CD4-positive, alpha-beta T cell treated with Interleukin-17A for 1 hour (primary cell): ENCODE measurements at regions not wholly inside any gene's neighbourhood (a gene's known extent, or its start where the extent isn't known, plus 50 kb on each side); places are given as distances from the start of the nearest gene placed in this dataset.
"Not testable (repeated sequence)": the region's sequence is repeated elsewhere in the genome, so short reads cannot be mapped to it uniquely, and the experiment has no call there.

Experiments
- DNase-seq: peaks from one replicate; pipeline ENCODE4 v3.0.0-alpha.2; 2020

DNA sequence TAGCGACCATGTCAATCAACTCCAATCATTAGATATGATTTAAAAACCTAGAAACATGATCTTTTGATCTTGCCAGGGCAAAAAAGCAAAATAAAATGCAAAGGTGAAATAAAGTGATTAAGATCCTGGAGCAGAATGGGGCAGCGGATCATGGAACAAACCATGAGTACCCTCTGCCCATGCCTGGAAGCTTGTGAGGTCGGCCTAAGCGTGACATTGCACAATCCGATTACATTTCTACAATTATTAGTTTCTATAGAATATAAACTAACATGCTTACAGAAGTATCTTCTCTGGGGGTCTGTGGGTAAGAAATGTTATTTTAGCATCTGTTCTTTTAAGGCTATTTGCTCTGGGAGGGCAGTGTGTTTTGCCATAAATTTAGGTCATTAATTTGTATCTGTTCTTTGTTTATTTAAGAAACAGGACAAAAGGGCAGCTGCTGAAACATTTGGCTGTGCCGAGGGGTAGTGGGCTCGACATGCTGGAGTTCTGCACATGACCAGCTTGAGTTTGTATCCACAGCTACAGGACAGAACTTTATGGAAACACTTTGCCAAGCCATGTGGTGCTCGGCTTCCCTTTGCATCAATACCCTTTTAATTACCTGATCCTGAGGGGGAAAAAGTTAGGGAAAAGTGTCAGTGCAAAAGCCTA lies 55.9 kb downstream of the ZBTB18 start:
- DNase-seq: no peak

DNA sequence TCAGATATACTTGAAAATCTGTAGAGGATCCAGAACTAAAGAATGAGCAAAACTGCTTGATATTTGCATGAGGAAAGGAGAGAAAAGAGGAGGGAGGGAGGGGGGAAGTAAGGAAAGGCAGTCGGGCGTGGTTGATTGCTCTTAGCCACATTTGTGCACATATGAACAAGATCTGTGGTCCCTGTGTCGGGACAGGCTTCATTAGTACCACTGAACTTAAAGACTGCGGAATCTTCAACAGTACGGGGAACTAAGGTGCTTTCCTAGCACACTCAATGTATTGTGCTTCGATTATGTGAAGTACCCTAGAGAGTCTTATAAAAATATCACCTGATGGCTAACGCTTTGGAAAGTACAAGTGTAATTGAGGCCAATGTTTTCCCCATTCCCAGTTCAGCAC lies 59.9 kb downstream of the ZBTB18 start:
- no peak for DNase-seq

DNA sequence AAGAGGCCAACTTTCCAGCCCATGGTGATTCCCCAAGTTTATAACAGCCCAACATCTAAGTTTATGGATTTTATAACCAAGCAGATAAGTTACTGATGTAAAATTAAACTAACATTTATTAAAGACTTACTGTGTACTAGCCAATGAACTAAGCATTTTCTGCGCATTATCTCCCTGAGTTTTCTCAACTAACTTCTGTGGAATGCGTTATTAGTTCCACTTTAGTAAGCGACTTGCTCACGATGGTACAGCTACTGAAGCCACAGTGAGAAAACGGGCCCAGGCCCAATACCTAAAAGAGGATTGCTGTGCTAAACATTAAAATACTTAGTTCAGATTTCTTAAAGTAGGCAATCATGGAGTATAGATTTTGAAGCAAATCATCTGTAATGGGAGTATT lies 61.0 kb downstream of the ZBTB18 start:
- DNase-seq: no peak

DNA sequence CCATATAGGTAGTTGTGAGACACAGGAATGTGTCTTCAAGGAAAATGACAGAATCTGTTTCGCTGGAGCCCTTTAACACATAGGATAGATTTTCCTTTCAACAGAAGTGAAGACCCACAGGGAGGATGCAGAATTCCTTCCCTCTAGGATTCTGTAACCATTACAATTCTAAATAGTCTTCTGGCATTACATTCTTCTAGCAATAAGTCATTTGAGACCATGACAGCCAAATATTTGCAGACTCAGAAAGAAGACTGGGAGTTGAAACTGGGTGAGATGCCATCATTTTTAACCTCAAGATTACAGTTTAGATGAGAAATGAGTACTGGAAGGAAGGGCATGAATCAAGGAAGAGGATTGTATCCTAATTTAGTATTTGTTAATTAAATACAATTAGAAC lies 61.6 kb downstream of the ZBTB18 start:
- DNase-seq: no peak

DNA sequence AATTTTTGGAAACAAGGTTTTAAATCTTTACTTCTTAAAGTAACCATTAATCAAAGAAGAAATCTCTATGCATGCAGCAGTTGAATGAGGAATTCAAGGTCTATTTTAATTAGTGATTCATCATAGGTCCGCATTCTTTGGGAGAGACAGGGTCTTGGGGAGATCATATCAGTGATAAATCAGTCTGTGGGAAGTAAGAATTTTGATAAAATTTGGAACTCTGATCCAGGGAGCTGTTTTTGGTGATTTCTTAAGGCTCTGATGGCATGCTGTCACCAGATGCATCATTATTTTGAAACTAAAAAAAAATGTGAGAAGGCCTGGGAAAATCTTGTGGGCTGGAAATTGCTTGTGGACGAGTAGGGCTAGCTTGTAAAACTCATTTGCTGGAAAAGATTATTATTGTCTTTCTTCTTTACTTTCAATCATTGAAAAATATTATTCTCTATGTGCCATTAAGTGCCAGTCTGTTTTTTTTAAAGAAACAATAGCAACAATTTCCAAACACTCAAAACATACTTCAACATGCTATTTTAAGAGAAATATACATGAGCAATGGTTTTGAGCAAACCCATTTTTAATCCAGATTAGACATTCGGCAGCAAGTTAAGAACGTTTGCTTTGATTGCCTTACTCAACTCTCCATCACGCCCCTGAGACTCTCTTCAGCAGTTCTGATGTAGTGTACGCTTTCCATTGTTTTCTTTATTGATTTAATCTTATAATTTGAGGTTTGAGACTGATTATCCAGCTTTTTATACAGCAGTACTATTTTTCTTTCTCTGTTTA lies 62.6 kb downstream of the ZBTB18 start:
- no peak for DNase-seq

DNA sequence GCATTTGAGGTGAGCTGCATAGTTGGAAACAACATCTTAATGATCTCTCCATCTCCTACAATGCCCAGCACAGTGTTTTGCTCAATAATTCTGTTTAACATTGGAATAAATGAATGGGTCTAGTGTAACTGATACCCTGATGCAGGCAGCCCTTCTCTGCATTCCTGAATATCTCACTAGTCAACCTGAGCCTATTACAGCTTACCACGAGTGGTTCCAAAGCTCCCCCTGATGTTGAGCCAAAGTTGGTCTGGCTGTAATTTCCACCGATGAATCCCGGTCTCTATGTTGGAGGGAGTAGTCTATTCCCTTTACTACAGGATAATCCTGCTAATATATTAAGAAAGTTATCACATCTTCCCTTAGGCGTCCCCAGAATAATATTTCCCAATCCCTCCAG lies 63.8 kb downstream of the ZBTB18 start:
- no peak for DNase-seq

DNA sequence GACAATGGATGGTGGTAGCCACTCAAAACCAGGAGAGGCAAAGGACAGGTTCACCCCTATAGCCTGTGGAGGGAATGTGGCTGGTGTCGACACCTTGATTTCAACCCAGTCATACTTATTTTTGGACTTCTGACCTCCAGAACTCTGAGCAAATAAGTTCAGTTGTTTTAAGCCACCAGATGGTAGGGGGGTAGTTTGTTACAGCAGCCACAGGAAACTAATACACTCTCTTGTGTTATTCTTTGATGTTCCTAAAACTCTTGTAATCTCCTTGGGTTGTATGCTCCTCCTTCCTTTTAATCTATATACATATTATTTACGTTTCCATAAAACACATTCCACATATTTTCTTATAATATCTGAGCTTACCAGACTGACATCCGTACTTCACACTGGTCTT lies 65.9 kb downstream of the ZBTB18 start:
- no peak for DNase-seq

DNA sequence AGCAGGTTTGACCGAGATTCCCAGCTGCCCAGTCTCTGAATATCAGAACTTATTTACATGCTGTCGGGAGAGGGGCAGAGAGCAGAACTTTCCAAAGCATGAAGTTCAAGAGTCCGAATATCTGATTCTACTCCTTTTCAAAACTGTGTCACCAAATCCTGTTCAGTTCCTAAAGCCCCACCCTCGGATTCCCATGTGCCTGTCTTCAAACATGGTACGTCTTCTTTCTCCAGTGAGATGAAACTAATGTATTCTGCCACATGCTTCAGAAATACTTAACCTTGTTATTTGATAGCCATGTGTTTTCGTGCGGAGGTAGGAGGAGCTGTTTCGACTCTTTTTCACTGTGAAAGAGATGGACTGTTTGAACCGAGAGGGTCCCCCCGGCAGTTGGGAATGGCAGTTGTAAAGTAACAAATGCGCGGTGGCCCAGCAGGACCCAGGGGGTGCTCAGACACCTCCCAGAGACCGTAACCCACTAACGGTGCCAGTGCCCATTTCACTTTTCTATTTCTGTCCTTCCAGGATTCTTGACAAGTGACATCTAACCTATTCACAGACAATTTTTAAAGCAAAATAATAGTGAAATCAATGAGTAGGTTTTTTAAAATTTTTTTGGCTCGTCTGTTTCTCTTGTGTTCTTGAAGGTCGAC lies 67.2 kb downstream of the ZBTB18 start:
- DNase-seq: no peak

DNA sequence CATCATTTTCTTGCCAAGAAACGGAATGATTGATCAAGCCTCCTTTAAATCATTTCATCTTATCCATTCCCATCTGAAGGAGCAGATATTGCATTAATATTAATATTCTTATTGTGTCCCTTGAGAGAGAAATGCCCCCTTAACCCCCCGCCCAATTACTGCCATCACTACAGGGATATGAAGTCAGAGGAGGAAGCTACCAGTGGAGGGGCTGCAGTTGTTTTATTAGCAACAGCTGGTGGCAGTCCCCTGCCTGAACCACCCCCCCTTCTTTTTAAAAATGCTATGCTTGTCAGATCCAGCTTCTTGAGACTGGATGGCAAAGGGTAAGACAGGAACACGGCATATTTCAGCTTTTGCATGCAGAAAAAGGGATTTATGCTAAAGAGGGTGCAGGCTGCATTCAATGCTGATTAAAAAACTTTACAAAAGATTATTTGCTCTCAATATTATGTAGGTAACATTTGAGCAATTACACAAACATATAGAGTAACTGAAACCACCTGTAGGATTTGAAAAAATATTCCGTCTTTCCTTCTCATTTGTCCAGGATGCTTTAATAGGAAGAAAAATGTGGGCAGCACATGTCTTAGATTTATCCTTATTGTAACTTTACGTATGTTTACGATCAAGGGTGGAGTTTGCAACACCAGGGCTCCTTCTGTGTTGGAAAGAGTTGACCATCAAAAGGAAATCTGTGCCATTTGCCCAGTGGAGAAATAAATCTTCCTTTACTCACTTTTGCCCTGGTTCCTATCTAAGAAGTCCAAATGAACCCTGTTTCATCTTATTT lies 77.7 kb downstream of the ZBTB18 start:
- DNase-seq: no peak

DNA sequence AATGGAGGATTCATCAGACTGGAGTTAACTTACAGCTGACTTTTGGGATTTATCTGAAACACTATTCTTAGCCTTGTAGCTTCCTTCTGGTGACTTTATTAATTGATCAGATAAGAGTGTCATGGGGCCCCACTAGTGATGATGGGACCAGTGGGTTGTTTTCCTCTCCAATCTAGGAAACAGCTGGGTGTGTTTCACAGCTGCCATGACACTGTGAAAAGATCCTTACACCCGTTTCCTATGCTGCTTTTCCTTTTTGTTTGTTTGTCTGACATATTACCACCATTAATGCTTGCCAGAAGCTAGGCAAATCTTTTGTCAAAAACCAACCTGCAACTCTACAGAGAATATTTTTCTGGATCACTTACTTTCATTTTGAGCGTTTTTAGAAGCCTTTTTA lies 86.2 kb downstream of the ZBTB18 start:
- no peak for DNase-seq

DNA sequence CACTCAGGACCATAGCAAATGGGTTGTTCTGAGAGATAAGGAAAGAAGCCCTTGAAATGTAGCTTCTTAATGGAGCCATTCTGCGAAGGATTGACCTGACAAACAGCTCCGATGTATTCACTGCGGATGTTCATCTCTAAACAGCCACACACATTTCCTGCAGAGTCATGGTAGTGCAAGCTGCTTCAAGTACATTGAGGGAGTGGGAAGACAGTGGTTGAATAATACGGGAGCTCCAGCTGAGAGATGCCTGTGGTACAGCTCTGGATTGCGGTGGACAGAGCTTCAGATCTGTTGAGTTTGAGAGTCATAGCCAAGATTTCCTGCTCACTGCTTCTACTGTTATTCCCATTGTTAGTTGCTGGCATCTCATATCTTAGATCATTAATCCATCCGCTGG lies 86.6 kb downstream of the ZBTB18 start:
- DNase-seq: no peak

DNA sequence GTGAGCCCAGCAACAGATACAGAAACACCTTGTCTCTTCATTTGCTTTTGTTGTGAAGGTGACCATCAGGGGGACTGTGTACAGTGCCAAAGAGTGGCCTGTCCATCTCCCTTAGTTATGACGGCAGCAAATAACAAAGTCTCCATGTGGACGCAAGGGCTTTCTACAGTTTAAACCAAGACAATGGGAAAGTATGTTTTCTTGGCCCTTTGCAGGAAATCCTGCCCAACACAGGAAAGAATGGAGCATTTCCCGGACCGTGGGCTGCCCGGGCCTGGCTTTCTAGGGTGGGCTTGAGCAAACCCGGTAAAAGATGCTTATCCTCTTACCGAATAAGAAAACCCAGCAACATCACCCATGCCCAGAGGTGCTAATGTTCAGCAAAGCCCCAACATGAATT lies 87.3 kb downstream of the ZBTB18 start:
- DNase-seq: no peak

DNA sequence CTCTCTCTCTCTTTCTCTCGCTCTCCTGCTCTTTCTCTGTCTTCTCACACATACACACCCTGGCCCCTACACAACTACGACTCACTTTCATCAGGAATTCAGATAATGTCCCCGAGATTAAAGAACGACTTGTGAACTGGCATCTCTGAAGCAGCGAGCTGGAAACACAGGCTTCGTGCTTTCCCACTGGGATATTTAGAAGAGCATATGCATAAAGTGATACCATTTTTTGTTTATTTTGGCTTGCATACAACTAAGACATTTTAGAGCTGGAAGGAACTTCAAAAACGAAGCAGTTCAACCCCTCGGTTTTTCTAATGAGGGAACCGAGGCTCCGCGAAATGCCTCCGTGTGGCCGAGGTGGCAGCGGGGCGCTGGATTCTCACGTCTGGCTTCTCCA lies 88.6 kb downstream of the ZBTB18 start:
- no peak for DNase-seq

DNA sequence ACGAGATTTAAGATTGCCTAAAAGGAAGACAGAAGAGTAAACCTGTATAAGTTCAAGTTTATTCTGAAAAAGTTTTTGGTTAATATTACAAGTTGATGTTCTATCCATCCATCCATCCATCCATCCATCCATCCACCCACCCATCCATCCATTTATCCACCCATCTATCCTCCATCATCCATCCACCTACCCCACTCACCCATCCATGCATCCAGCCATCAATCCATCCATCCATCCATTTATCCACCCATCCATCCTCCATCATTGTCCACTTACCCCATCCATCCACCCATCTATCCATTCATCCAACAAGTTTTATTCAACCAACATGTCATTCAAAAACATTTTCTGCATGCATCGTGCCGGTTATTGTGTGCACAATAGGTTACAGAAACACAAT lies 89.3 kb downstream of the ZBTB18 start:
- DNase-seq: no peak

DNA sequence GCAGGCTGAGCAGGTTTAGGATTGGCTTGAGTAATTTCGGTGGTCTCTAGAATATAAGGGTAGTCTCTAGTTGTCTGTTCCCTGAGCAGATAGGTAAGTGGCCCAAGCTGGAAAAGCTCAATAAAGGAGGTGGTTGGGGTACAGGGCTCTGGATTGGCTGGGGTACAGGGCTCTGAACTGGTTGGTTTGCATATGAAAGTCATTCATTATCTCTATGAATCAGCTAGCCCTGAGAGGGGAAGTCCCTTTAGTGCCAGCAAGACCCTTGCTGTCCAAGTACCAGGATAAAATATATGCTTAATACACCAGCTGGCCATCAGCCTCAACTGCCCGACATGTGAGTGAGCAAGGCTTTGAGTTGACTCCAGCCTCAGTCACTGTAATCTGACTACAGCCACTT lies 93.0 kb downstream of the ZBTB18 start:
- DNase-seq: no peak

DNA sequence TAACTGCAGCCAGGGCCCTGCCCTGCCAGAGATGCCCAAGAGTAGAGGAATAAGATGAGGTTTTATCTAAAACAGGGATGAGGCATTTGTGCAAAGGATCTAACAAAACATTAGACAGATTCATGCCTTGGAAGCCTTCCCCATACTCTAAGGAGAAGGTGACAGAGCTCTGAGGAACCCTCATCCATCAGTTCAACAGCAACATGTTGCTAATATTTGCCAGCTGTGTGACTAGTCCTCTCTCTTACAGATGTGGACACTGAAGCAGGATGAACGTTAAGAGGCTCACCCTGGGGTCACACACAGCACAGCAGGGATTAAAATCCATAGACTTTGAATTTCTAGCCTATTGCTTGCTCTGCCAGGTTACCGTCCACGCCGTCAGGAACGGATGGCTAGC lies 99.0 kb downstream of the ZBTB18 start:
- DNase-seq: no peak

DNA sequence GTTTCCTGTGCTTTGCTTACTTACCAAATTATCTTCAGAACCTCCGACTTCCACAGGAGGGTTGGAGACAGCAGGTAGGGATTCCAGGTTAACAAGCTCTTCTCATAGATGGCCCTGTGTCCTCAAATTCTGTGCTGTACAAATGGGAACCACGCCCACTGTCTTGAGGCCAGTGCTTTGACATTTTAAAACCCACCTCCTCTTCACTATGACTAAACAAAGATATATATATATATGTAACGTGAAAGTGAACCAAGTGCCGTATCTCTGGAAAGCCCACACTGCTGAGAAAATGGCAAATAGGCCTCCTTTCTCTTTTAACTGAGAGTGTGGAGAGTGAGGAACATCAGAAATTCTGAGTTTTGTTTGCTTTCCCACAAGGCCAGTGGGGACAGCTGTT lies 99.6 kb downstream of the ZBTB18 start:
- DNase-seq: no peak

DNA sequence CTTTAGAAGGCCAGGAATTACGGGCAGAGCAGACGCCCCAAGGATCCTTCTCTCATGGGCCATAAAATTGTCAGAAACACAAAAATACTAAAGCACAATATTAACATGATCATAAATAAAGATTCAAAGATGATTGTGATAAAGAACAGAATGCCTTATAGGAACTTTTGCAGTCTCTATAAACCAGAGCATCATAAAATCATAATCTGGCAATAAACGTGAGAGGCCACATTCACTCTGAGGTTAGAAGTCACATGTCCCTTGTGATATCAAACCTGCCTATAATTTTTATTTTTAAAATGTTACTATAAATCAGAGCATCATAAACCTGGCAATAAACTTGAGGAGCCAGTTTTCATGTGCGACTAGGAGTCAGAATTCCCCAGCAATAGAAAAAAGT lies 100.5 kb downstream of the ZBTB18 start:
- DNase-seq: no peak

DNA sequence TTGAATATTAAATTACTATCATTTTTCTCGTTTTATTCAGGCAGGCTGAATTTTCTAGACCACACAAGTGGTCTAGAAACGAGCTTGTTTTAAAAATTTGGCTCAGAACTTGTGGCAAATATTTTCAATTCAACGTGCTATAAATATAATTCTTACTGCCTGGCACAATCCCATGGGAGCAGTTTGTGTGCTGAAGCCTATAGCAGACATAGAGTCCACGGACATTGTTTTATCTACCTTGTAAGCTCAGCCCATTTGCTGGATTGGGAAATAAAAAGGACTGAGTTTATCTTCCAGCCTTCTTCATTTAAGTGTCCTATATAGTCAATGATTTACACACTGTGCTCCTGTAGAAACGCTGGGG lies 103.4 kb downstream of the ZBTB18 start:
- DNase-seq: no peak

DNA sequence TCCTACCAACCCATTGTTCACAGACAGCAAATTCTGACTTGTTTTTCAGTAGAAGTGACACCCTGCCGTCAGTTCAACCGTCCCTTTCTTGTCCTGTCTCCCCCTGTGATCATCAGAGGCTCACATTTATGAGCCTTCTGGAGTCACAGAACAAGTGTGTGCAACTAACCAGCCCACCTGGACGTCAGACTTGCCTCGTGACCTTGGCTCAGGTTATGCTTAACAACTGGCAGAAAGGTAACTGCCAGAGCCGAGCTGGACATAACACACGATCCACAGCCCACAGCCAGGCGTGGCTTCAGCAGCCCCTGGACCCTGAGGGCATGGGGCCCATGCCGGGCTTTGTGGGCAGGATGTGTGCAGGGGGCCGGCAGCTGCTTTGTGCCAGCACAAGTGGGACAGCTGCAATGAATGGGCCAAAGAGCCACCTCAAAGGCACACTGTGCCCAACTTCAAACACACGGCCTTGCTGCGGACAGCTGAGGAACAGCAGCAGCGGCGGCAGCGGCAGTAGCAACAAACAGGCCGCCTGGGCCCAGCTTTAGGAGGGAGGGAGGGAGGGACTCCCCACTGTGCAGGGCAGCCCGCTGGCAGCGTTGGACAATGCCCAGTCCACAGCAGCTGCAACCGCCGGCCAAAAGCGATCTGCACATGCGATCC lies 103.9 kb downstream of the ZBTB18 start:
- no peak for DNase-seq

DNA sequence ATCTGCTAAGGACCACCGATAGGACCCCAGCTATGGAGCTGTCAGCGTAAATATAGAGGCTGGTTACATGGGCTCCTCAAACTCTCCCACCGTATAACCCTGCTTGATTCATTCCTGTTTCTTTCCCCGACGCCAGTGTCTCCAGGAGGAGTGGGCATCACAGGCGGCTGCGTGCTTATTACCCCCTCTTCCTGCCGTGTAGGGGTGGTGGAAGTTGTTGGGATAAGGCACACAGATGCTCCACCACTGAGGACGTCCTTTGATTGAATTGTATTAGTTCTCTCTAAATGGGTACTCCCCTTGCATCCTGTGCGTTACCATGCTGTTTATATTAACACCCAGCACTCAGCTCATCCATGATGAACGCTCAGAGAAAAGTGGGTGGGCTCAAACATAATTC lies 104.6 kb downstream of the ZBTB18 start:
- DNase-seq: no peak

DNA sequence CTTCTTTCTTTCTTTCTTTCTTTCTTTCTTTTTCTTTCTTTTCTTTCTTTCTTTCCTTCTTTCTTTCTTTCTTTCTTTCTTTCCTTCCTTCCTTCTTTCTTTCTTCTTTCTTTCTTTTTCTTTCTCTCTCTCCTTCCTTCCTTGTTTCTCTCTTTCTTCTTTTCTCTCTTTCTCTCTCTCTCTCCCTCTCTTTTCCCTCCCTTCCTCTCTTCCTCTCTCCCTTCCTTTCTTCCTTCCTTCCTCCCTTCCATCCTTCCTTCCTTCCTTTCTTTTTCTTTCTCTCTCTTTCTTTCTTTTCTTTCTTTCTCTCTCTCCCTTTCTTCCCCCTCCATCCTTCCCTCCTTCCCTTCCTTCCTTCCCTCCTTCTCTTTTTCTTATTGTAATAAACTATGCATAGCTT lies 105.5 kb downstream of the ZBTB18 start:
- DNase-seq: not testable (repeated sequence)
